IPS-NIHi7 (cell line): ENCODE measurements at regions not wholly inside any gene's neighbourhood (a gene's known extent, or its start where the extent isn't known, plus 50 kb on each side); places are given as distances from the start of the nearest gene placed in this dataset.

Source experiments
- DNase-seq: peaks from one replicate; pipeline ENCODE4 v3.0.0; 2012; ENCODE audit warnings: mixed read lengths; ENCODE audit errors: extremely low spot score

DNA sequence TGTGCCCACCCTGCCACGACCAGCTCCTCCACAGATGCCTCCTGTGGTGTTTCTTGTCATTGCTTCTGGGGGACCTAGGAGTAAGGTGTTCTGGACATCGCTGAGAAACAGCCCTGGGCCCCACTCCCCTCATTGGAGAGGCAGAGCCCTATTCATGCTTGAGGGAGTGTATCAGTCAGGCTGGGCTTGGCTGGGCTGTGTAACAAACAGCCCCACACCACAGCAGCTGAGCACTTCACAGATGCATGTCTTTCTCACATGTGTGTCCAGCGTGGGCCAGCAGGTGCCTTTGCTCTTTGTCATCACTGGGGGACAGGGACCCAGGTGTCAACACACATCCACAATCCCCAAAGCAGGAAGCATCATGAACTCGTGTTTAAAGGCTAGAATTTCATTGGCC lies 65.1 kb upstream of the FBRSL1 start:
- DNase-seq, result no peak

- no peak for DNase-seq
These were observed 65.9 kb upstream of the FBRSL1 start for GRCh38 chr12:132423820-132424645.

- peak; percentile 44 for DNase-seq
These were observed 66.6 kb upstream of the FBRSL1 start for GRCh38 chr12:132423251-132423819.

DNA sequence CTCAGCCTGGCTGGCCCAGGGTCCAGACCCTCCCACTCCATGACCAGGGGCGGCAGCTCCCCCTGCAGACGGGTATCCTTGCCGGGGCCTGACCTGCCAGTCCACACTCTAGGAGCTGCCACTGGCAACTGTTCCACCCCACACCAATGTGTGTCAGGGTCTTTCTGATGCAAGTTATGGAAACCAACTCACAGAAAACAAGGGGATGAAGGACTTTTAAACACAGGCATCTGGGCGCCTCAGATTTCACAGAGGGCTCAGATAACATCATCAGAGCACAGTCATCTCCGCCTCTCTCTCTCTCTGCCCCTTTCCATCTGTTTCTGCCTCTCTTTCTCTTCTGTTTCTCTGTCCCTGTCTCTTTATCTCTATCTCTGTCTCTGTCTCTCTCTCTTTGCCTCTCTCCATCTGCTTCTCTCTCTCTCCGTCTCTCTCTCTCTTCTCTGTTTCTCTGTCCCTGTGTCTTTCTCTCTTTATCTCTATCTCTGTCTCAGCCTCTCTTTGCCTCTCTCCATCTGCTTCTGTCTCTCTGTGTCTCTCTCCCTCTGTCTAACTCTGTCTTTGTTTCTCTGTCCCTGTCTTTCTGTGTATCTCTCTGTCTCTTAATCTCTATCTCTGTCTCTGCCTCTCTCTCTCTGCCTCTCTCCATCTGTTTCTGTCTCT lies 67.4 kb upstream of the FBRSL1 start:
- DNase-seq, result peak; percentile 64

- DNase-seq, result no peak
These were observed 67.9 kb upstream of the FBRSL1 start for GRCh38 chr12:132422040-132422380.

DNA sequence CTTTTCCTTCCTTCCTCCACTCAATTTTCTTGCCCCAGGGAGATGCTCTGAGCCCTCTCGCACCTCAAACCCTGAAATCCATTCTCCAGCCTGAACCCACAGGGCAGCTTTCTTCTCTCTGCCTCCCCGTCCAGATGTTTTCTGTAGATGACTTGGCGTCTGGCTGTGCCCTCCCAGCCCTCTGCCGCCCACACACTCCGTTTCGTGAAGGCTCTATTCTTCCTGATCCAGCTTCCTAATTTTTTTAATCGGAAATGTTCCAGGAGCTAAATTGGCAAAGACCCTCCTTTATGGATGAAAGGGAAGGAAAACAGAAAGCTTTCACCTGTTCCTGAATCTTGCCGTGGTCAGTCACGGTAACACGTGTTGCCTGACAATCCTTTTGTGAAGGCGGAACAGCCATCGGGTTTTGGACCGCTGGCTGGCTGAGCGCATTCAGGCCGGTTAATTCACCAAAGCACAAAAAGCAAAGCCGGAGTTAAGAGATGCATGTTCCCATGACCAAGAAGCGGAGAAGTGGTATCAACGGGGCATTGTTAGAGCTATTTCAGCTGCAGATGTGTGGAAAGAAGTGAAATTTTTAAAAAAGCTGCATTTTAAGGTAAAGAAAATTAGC lies 70.2 kb upstream of the FBRSL1 start:
- DNase-seq, result no peak

- no peak for DNase-seq
These were observed 71.5 kb upstream of the FBRSL1 start for GRCh38 chr12:132418393-132418925.

GRCh38 chr12:132417741-132418140 lies 72.2 kb upstream of the FBRSL1 start:
- no peak for DNase-seq

DNA sequence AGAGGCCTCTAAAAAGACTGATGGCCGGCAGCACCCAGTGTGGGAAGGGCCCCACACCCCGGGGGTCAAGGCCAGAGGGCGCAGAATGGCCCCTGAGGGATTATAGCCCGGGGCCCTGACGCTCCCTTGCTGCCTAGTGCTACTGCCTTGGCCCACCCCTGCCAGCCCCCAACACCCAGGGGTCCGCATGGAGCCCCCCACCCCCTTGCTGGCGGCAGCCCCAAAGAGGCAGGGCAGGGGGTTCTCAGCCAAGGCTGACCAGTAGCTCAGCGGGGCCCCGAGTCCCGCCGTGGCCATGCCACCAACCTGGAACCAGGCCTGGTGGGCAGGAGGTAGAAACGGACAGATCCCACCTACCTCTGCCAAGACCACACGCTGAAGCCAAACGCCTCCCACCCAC lies 73.1 kb upstream of the FBRSL1 start:
- DNase-seq, result no peak

GRCh38 chr12:132416121-132416673 lies 73.8 kb upstream of the FBRSL1 start:
- DNase-seq, result no peak

DNA sequence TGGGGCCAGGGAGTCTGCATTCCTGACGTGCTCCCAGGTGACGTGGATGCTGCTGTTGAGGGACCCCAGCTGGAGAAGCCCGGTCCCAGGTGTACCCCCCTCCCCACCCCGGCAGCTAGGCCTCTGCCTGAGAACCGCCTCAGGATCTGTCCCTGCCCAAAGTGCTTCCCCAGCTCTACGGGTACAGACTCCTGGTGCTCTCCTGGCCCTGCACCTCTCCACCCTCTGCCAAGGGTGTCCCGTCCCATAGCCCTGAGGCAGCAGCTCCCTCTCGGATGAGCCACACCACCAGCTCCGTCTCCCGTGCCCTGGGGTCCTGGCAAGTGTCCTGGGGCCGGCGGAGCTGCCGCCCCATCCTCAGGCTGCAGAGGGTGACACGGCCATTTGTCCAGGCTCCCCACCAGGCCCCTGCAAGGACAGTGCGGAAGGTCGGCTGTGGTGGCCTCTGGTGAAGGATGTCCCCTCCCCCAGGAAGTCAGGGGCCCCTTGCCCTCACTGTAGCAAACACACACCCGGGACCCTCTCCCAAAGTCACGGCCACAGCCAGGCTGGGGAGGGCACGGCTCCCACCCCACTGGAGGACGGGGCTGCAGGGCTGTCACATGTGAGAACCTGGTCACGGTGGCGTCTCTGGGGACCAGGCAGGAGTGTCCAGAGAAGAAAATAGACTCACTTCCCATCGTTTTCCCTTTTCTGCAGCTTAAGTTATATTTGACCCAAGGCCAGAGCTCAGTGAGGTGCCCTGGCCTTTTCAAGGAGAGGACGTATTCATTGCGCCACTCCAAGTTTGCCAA lies 74.4 kb upstream of the FBRSL1 start:
- no peak for DNase-seq

GRCh38 chr12:132414634-132415326 lies 75.2 kb upstream of the FBRSL1 start:
- DNase-seq, result peak; percentile 94

DNA sequence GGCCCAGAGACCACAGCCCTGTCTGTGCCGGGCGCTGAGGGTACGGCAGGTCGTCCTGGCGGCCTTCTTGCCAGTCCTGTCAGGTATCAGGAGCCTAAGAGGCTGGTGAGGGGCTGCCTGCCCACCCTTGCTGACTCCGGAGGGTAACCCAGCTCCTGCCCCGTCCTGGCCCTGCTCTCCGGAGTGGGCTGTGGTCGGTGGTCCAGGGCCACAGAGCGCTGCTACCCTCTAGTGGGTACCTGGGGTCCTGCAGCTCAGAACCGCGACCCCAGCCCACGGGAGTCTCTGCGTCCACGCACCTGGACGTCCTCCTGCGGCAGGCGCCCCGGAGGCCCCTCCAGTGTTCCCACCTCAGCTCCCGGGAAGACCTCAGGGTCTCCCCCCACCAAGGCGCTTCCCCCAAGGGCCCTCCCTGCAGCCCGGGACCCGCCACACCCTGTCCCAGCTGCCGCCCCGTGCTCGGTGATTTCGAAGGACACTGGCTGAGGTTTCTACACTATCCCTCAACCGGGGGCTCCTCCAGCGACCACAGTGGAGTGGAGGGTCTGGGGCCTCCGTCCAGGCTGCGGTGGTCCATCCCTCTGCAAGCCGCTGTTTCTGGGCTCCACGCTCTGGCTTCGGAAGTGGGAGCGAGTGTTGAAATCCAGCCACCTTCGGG lies 75.9 kb upstream of the FBRSL1 start:
- DNase-seq, result peak; percentile 81

GRCh38 chr12:132411457-132411856 lies 78.5 kb upstream of the FBRSL1 start:
- no peak for DNase-seq

GRCh38 chr12:132410849-132411248 lies 79.1 kb upstream of the FBRSL1 start:
- DNase-seq, result no peak

DNA sequence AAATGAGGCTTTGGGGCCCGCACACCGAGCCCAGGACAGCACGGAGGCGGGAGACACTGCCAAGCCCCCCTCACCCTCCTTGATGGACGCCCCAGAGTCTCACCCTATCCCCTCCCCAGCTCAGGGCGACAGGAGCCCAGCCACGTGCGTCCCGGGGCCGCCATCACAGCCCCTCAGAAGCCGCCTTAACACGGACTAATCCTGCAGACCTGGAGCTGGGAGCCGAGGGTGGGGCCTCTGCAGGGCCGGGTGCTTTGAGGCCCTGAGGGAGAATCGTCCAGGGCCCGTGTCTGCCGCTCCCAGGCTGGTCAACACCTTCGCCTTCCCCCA lies 79.7 kb upstream of the FBRSL1 start:
- DNase-seq, result no peak

DNA sequence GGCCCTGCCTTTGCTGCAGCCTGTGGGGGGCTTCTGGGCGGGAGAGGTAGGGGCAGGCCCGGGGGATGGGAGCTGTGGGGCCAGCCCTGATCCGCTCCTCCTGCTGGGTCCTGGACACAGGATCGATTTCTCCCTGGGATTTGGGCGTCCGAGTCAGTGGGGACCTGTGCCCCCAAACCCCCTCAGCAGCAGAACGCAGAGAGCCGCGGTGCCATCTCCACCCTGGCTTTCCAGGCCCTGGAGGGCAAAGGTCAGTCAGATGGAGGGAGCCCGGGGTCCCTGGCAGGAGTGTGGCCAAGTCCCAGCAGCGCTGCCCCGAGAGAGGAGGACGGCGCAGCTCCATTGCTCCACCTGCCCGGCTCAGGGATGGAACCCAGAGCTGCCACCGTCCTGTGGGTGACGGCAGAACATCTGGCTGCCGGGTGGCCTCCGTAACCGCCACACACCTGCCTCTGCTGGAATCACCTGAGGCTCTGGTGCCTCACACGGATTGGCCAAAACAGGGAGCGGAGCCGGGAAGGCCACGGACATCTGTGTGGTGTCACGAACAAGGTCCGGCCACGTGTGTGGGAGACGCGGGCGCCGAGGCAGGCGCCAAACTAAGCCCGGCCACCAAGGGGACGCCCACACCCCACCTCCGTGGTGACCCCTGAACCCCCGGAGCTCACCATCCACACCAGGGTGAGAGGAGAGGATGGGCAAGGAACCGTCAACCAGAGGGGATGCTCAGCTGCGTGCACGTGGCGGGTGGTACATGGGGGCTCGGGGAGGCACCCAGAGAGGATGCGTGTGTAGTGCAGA lies 80.3 kb upstream of the FBRSL1 start:
- DNase-seq, result no peak

DNA sequence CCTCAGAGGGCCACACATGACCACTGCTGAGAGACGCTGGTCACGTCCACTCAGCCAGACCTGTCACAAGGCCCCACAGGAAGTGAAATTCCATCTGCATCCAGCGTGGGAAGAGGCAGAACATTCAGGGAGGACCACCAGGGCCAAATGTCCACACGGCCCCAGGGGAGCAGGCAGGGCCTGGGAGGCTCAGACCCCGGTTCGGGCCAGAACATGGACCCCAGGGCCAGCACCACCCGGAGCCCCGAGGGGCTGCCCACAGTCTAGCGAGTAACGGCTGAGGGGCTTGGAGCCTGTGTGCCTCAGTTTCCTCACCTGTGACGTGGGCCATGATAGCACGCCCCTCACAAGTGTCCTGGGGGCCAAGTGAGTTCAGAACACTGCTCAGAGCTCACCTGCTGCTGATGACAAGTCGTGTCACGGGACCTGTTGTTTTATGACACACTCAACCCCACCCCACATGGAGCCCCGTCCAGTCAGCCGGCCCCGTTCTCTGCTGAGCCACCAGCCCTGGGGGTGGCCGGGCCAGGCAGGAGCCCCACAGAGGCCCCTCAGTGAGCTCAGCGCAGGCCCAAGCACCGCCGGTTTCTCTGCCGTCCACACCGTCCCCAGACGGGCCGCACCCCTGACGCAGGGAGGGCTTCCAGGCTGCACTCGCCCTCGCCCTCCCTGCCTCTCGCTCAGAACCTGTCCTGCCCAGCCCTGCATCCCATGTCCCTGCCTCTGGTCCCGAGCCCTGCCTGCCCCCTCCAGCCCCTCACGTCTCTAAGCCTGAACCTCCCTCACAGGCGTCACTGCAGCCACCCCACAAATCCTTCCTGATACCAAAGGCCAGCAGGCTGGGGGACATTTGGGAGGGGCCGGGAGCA lies 79.5 kb upstream of the GALNT9 start:
- DNase-seq, result no peak
